NCI-H748 (cell line): ENCODE measurements at regions not wholly inside any gene's neighbourhood (a gene's known extent, or its start where the extent isn't known, plus 50 kb on each side); places are given as distances from the start of the nearest gene placed in this dataset.

Experiments
- DNase-seq: peaks from one replicate; lab custom pipeline; 2025; ENCODE audit not compliant: unreplicated experiment; lab: John Stamatoyannopoulos, UW

DNA sequence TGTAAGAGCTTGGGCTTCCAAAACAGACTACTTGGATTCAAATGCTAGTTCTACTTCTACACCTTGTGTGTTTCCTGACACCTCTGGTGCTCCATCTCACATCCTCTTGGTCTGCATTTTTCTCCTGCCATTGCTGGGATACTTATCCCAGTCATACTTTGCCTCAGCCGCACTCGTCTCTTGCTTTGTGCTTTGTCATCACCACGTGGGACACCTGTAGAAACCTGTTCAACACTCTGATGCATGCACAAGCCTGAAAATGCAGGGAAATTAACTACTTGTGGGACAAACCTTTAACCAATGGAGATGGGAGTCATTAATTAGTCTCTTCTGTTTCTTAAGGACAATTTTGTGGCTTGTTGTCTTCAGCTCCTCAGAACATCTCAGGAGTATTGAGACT, 94.2 kb upstream of the PHYHIPL start:
- no peak for DNase-seq

DNA sequence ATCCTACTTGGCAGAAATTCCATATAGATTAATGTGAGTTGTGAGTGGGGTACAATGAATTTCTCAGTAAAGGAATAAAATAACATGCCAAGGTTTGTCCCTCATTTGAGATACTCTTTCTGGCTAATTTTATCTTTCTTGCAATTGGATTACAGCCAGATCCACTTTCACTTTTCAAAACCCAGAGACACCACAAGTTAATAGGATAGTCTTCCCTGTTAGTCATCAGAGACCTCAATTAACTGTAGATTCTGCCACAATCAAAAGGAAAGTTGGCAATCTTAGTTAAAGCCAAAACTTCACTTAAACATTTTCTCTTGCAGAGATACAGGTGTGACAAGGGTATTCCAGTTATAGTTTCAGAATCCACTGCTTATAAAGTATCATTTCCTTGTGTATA, 91.4 kb upstream of the PHYHIPL start:
- no peak for DNase-seq

DNA sequence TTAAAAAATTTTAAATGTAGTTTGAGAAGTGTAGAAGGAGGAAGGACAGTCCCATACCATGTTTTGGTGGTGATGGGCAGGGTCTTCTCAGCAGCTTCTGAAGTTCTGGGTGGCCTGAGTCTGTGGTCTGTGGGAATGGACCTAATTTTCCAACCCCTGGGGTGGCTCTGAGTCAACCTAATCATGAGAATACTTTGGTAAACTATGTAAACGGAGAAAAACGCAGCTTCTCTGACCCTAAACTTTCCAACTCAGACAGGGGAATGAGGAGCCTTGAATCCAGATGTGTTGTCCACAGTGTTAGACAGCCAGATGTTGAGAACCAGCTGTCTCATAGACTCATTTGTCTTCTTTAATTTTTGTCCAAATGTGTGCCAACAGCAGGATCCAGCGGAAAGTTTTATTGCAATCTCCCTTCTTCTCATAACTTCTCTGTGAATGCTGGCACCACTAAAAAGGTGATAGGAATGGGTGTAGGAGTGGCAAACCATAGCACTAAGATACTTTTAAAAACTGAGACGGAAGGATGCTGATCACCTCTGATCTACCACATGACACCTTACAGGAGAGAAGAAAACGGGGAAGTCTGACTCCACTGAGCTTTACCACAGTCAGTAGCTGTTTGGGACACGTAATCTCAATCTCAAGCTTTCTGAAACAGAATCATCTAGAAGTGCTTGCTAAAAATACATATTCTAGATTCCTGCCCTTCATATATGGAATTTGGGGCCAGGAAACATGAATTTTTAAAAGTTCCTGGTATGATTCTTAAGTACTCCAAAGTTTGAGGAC, 90.5 kb upstream of the PHYHIPL start:
- DNase-seq = no peak

DNA sequence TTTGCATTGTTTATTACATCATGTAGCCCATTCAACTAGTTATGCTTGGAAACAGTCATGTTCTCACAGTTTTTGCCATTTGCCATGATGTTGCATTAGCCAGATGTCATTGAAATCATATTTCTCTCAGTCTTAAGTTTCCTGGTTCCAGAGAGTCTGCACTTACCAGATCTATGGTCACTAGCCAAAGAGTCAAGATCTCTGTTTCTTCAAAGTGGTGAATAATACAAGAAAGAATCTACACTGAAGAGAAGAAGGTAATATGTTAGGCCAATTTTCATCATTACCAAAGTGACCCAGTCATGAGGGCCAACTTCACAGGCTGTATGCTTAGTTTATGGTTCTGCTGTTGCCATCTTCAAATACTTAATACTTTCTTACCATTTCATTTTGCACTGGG, 89.0 kb upstream of the PHYHIPL start:
- DNase-seq = no peak

DNA sequence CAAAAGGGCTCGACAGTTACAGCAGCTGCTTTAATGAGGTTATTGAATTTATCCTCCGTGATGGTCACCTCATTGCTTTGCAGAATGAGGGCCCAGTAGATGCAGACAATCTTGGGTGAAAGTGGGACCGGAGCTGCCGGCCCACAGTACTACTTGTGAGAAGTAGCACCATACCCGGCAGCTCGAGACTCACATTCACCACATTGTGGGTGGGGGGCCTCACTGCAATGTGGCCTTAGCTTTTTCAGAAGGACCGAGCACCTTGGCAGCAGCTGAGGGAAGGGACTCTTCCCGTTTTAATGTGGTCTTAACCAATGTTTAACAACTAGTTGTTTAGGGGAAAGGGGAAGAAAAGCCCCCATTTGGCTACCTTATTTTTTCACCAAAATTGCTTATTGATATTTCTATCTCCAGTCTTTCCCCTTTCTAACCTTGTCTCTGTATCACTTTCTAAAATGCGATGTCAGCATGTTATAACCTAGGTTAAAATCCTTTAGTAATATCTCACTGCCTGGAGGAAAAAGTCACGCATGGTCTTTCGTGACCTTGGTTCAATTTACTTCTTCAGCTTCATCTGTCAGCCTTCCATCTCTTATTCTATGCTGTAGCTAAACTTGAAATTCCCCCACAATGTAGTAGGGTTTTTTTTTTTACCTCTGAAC, 87.4 kb upstream of the PHYHIPL start:
- DNase-seq = no peak

DNA sequence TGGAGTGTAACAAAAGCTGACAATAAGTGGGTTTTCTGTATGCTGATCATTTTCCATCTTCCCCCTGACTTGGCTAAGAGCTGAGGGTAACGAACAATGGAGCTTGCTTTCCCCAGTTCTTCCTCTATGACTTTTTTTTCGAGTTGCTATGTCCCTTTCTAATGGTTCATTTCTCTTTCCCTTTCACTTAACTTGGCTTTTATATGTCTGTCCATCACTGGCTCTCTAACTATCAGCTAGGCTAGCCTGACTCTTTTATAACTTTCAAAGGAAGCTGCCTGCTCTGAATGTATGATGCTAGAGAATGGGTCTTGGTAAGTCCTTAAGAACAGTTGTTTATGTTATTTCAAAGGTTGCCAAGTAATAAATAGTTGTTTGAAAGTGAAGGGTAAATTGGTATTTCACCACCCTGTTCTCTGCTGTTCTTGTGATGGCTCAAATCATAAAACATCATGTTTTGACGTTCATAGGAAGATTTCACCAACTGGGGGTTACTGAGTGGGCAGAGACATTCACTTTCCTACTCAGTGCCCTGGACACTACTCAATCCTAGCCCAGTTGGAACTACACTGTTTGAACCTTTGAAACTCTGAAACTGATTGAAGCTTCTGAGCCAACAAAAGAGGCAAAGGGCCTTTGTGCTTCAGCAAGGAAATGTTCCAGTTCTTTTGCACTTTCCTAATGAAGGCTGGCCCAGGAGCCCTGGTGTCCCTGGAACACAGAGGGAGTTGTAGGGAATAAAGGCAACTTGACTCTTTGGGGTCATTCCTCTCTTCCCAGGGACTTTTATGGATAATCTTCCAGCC, 85.4 kb upstream of the PHYHIPL start:
- DNase-seq = no peak

DNA sequence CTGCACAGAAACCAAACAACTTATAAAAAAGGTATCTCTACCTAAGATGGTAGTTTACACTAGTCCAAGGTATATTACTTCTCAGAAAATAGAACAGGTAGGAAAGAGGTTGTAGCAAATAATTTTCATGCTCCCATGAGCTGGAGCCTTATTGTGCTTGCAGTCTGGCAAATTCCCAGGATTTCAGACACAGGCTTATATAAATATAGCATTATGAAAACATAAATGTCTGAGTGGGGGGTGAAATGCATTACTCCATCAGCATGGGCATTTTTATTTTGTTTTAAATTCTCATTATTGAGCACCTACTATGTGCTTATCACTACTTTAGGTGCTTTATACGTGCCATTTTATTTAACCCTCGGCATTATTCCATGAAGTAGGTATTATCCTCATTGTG, 83.0 kb upstream of the PHYHIPL start:
- no peak for DNase-seq

DNA sequence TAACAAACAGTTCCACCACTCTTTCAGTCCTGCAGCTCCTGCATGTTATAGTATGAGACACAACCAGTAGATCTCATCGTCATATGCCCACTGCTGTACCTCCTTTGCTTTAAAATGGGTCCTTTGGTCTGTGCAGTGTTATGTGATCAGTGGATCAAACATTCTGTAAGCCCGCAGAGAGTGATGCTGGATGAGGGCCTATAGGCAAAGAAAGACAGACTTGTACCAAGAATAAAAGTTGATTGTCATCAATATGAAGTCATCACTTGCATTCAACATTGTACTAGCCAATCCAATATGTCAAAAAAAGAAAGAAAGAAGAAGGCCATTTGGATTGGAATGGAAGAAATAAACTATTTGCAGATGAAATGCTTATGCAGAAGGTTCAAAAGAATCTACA, 79.8 kb upstream of the PHYHIPL start:
- no peak for DNase-seq

DNA sequence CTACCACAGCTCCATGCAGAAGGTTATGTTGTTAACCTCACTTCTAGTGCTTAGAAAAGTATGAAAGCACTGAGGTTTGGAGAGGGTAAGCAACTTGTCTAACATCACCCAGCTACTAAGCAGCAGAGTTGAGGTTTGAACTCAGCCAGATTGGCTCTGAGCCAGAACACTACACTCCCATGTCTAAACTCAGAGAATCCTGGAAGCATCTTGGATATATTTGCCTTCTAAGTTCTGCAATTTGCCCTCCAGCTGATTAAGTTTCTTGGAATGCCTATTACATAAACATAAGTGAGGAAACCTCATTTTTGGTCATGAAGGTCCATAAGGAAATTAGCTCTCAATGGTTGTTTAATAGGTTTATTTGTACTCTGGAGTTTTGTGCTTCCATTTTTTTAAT, 78.1 kb upstream of the PHYHIPL start:
- no peak for DNase-seq

DNA sequence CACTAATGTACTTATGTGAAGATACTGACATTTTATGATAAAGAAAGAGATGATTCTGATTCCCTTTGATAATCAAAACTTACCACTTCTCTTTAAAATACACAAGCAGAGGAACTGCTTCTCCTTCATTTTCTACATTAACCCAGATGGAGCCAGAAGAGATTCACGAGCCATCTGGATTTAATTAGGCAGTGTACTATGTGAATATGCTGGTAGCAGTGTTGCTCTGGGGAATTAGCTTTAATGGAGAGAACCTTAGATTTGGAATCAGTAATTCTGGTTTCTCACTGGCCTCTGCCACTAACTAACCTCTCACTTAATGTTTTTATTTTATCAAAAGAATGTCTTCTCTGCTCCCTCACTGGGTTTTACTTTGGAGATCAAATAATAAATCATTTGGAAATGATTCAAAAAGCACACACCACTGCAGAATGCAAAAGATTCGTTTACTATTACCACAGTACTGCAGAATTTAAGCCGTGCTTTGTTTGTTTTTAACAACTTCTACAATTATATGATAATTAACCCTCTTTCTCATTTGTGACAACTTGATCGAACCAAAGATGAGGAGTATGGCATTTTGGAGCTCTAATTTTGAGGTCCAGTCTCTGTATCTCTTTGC, 77.5 kb upstream of the PHYHIPL start:
- DNase-seq = peak; percentile 1

DNA sequence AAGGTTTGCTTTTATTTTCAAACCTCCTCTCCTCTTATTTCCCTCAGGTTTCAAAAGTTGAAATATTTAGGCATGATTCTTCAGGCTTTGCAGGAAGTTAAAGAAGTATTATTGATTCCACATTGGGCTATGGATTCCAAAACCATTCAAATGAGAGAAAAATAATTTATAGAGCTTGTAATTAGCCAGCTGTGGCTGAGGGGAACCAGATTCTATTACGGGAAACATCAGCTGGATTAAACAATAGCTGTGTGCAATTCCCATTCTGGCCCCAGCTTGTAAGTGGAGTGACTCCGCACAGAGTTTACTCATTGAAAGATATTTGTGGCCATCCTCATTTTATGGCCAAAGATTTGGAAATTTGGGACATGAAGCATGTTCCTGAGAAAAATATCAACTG, 77.0 kb upstream of the PHYHIPL start:
- DNase-seq = peak; percentile 24

DNA sequence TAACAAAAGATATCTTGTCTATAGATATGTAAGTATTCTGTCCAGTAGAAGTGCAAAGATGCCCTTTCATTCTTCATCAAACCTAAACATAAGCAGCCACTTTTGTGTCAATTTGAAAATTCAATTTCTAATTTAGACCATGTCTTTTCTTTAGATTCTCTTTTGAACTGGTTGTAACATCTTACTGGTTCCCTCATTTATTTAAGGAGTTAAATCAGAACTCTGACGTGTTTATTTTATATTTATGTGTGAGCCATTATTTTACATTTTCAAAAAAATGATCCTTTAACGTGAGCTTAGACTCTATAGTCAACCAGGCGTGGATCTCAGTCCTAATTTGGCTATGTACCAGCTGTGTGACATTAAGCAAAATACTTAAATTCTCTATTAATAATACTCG, 74.0 kb upstream of the PHYHIPL start:
- DNase-seq = no peak

DNA sequence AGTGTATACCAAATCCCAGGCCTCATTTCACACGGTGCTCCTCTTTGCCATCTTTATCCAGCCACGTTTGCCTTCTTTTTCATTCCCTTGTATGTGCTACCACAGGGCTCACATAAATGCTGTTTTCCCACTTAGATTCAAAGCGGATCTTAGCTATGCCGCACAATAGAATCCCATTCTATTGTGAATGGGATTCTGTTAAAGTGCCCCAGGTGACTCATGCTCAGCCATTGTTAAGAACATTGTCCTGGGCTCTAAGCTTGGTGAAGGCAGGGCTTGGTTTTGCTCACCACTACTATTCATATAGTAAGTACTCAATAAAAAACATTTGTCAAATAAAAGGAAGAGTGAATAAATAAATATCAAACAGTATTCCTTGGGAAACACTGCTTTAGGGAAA, 72.3 kb upstream of the PHYHIPL start:
- peak; percentile 3 for DNase-seq

DNA sequence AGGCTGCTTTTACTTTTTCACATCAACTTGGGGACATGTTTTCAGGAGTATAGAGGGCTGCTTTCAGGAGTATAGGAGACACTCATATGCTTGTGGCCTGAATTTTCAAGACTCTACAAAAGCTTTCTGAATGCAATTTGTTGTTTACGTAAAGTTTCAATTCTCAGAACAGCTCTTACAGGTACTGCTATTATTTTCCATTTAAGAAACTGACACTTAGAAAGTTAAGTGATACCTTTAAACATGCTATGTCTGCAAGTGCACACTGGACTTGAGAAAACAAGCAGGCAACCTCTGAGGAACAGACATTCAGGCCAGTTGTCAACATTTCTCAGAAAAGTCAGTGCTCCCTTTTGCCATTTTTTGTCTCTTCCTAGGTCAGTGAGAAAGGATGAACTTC, 70.0 kb upstream of the PHYHIPL start:
- DNase-seq = no peak

DNA sequence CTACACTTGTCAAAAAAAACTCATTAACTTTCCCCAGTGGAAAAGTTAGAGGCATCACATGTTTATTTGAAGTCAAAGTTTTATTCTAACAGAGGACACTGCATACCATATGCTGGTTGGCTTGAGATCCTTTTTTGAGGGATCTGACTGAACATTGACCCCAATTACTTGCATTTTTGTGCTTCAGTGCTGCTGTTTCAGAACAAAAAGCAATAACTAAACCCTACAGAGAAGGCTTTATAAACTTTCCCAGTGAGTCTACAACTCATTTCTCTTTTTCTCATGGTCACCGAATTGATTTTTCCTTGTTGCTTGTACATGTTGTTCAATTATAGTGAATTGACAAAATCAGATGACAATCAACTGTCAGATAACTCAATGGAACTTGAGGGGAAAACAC, 69.3 kb upstream of the PHYHIPL start:
- DNase-seq = no peak

DNA sequence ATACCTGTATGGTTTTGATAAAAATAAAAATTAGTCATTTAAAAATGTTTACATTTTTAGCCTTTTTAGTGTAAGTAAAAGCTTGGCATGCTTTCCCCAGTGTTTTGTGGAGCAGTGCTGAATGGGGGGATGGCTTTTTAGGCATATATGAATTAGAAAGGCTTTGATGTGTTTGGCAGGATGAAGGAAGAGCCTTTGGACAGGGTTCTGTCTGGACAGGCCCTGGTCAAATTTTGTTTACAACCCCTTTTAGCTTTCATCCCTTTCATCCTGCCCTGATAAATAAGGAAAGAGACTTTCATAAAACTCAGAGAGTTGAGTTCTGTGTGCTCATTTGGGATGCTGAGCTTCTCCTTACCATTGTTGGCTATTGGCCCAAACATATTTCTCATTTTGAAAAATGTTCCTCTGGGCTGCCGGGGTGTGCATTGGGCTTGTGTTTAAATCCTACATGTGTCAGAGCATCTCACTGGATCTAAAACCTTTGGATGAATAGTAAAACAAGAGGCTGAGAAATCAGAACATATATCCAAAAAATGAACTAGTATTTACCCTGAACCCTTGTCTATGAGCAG, 68.1 kb upstream of the PHYHIPL start:
- DNase-seq = no peak

DNA sequence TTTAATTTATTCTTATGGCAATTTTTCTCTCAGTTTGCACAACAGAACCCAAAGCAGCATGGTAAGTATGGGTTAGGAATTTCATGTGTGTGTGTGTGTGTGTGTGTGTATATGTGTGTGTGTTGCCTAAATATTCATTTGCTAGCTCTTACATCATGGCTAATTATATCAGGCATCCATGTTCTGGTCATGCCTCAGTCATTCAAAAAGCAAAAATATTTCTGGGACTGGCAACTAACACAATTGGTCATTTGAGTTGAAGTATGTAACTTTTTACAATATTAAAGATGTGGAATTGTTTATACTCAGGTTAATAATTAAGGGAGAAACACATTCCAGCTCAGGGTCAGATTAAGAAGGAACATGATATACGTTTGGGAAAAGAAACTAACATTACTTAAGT, 67.6 kb upstream of the PHYHIPL start:
- no peak for DNase-seq

DNA sequence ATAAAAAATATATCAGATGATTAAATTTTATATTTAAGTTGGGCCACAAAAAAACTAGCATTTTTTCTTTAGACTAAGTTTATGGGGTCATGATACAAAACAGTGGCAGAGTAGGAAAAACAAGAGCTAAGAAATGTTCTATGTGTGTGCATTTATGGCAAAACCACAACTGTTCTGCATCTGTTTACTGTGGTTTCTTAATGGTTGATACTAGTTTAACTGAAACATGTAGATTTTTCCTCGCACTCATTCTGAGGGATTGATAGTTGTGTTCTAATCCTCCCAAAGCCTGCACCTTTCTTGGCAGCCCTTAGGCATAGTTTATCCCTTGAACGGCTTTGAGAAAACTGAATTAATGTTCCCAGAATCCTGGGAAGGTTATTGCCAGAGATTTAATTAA, 66.6 kb upstream of the PHYHIPL start:
- DNase-seq = no peak

DNA sequence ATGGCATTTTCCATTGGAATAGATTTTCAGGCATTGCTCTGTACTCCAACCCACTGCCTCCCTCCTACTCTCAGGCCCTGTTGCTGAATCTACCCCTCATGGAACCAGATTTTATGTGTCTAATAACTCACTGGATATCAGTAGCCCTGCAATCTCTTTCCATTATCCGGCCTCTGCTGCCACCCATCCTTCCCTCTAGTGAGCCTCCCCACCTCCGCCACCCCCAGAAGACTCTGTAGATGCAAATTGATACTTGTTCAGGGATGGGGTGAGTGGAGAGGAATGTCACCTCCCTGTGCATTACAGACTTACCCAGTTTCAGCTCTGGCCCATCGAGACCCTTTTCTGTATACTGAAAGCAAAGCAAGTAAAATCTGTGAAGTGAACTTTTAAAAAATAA, 52.3 kb upstream of the PHYHIPL start:
- no peak for DNase-seq

DNA sequence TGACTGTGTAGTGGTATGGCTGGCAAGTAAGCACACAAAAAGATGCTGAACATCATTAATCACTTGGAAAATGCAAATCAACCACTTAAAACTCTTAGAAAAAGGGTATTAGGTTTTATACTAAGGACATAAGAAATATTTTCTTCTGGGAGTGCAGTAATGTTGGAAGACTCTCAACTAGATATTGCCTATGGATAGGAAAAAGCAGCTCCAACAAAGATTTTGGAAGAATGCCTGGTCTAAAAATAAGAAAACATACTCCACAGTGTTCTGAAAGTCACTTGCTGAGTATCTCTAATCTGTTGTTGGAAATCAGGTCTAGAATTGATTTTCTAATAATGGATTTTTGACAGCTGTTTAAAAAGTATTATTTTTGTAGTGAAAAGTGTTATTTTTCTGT, 50.8 kb upstream of the PHYHIPL start:
- DNase-seq = no peak

DNA sequence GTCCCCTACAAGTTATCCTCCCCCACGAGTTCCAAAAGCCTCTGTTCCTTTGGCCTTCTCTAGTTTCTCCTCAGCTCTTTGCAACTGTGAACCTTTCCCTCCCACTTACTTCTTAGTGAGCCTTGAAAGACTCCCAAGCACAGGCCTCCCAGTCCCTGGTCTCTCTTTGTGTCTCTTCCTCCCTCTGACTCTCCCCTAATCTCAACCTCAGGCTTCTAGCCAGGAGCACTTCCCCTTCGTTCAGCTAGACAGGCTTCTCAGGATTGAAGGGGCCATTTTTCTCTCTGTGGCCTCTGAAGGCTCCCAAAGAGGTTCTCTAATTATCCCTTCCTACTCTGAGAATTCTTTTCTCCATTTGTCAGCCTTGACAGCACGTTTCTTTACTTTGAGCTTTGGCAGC, 50.2 kb upstream of the PHYHIPL start:
- no peak for DNase-seq
